Heart left ventricle (tissue), 13 donors: ENCODE measurements at regions not wholly inside any gene's neighbourhood (a gene's known extent, or its start where the extent isn't known, plus 50 kb on each side); places are given as distances from the start of the nearest gene placed in this dataset.

Source experiments
- CTCF ChIP-seq, 12 donors: fragments of 200-600 bp; sonication (generic) in 4 of 12; IDR thresholded peaks; one replicate each; pipeline versions ENCODE4 v1.5.0 to v1.8.0; 2018 to 2022; ENCODE audit warnings: antibody characterized with exemption in 12 of 12, mild to moderate bottlenecking in 5 of 12
- POLR2A ChIP-seq, 2 donors: fragments of 450-650 bp; IDR thresholded peaks; one replicate each; pipeline ENCODE4 v1.6.1; 2017; ENCODE audit warnings: antibody characterized with exemption in 2 of 2, mild to moderate bottlenecking in 2 of 2, moderate library complexity in 2 of 2
- donor health status: ischemic (EF 13 %, LVEDD 7.1; RV severe dilation, severe dysfunction).
- donor health status: DM: no; HTN: yes; CAD: no.
- donor health status: DM: no; HTN: no; CAD: no.
- donor health status: ischemic (EF 25% LVEDD 6.9; RV normal size, moderate dysfunction).
- donor health status: ischemic (EF 25% LVEDD 5.7; RV mildly dilated, moderate dysfunction).
- donor health status: ischemic (EF 35%, LVEDD 5.7; RV mildly dilated, moderate dysfunction).
- donor health status: nonischemic (EF 11% LVEDD 7.7; RV severe dilation, severe dysfunction).
- donor health status: DM: yes; HTN: yes; CAD: no.
- donor health status: PGD.
- donor health status: ischemic (EF 29% LVEDD 5.4; RV normal size, mild dysfunction).
- donor health status: nonischemic (EF 23%, LVEDD 6.1; RV moderate dilation, normal function).

- no peak for TF ChIP-seq POLR2A (IDR thresholded peaks at IDR 0.05)
- TF ChIP-seq CTCF (IDR thresholded peaks at IDR 0.05), result no peak
These were observed 157.6 kb upstream of the CCNH start for GRCh38 chr5:87570366-87570765.
